Memory B cell (primary cell): ENCODE measurements at regions not wholly inside any gene's neighbourhood (a gene's known extent, or its start where the extent isn't known, plus 50 kb on each side); places are given as distances from the start of the nearest gene placed in this dataset.

Experiments
- ATAC-seq: fragments of 150-1000 bp; cut with Tn5 transposase; 2 replicates; pipeline ENCODE4 v1.10.0; 2021; ENCODE audit warnings: low read depth, mild to moderate bottlenecking, moderate library complexity
- DNase-seq, 2 donors: peaks; one replicate each; pipeline ENCODE4 v3.0.0; 2022; ENCODE audit warnings: low spot score in 2 of 2
- H3K27ac Mint-ChIP-seq: one replicate; pipeline ENCODE4 v1.8.0; 2022; ENCODE audit warnings: mild to moderate bottlenecking, moderate library complexity, mixed read lengths
- H3K27me3 Mint-ChIP-seq: one replicate; pipeline ENCODE4 v1.8.0; 2022; ENCODE audit warnings: mixed read lengths
- H3K36me3 Mint-ChIP-seq: one replicate; pipeline ENCODE4 v1.8.0; 2022; ENCODE audit warnings: mild to moderate bottlenecking, mixed read lengths
- H3K4me1 Mint-ChIP-seq: one replicate; pipeline ENCODE4 v1.8.0; 2022; ENCODE audit warnings: mixed read lengths
- H3K4me3 Mint-ChIP-seq: one replicate; pipeline ENCODE4 v1.8.0; 2022; ENCODE audit warnings: mild to moderate bottlenecking, moderate library complexity, mixed read lengths
- H3K9me3 Mint-ChIP-seq: one replicate; pipeline ENCODE4 v1.8.0; 2022; ENCODE audit warnings: mixed read lengths

GRCh38 chr3:72332036-72332435, 516.2 kb downstream of the SHQ1 start:
- no peak for DNase-seq
- H3K9me3 Mint-ChIP-seq, result peaks cover 7% of the 10 kb centered on the region
- no peak for ATAC-seq
- H3K4me1 Mint-ChIP-seq, result peaks cover 2% of the 10 kb centered on the region
- no peak overlapping the region for H3K27ac Mint-ChIP-seq
- H3K4me3 Mint-ChIP-seq, result no peak overlapping the region
- peaks cover 19% of the 10 kb centered on the region for H3K27me3 Mint-ChIP-seq
- peaks cover 1% of the 10 kb centered on the region for H3K36me3 Mint-ChIP-seq

- Mint-ChIP-seq H3K9me3 (peaks cover 8% of the 10 kb centered on the region), H3K27me3 (peaks cover 18% of the 10 kb centered on the region), H3K4me3 (no peak overlapping the region), H3K36me3 (peaks cover 1% of the 10 kb centered on the region), H3K27ac (no peak overlapping the region), H3K4me1 (no peaks in the 10 kb centered on the region)
- ATAC-seq, result no peak
- DNase-seq, result no peak
Observed at GRCh38 chr3:72331076-72331475, 517.2 kb downstream of the SHQ1 start.

- Mint-ChIP-seq H3K4me1 (no peaks in the 10 kb centered on the region), H3K4me3 (no peak overlapping the region)
- no peak for ATAC-seq
Observed at GRCh38 chr3:72329354-72329753, 518.9 kb downstream of the SHQ1 start.

GRCh38 chr3:72328755-72329277, 519.4 kb downstream of the SHQ1 start:
- peaks cover 14% of the 10 kb centered on the region for H3K27me3 Mint-ChIP-seq
- no peak overlapping the region for H3K4me3 Mint-ChIP-seq
- peaks cover 8% of the 10 kb centered on the region for H3K9me3 Mint-ChIP-seq
- peaks cover 1% of the 10 kb centered on the region for H3K36me3 Mint-ChIP-seq
- H3K27ac Mint-ChIP-seq, result no peak overlapping the region
- ATAC-seq (no peak), DNase-seq (no peak)
- H3K4me1 Mint-ChIP-seq, result no peaks in the 10 kb centered on the region

More at GRCh38 chr3:72329354-72329753, 518.9 kb downstream of the SHQ1 start:
- Mint-ChIP-seq H3K9me3 (peaks cover 8% of the 10 kb centered on the region), H3K36me3 (peaks cover 1% of the 10 kb centered on the region), H3K27ac (no peak overlapping the region), H3K27me3 (peaks cover 14% of the 10 kb centered on the region)
- no peak for DNase-seq

- H3K27me3 Mint-ChIP-seq, result peaks cover 12% of the 10 kb centered on the region
Observed at GRCh38 chr3:72327008-72327407, 521.2 kb downstream of the SHQ1 start.

GRCh38 chr3:72324253-72324811, 523.9 kb downstream of the SHQ1 start:
- no peak overlapping the region for H3K27ac Mint-ChIP-seq
- H3K4me1 Mint-ChIP-seq, result no peaks in the 10 kb centered on the region
- ATAC-seq (no peak), DNase-seq (no peak)
- peaks cover 11% of the 10 kb centered on the region for H3K27me3 Mint-ChIP-seq
- peaks cover 8% of the 10 kb centered on the region for H3K9me3 Mint-ChIP-seq
- H3K4me3 Mint-ChIP-seq, result no peak overlapping the region
- H3K36me3 Mint-ChIP-seq, result peaks cover 1% of the 10 kb centered on the region

More at GRCh38 chr3:72327008-72327407, 521.2 kb downstream of the SHQ1 start:
- H3K36me3 Mint-ChIP-seq, result peaks cover 1% of the 10 kb centered on the region
- H3K9me3 Mint-ChIP-seq, result peaks cover 8% of the 10 kb centered on the region
- H3K4me3 Mint-ChIP-seq, result no peak overlapping the region
- DNase-seq (no peak), ATAC-seq (no peak)
- no peak overlapping the region for H3K27ac Mint-ChIP-seq
- no peaks in the 10 kb centered on the region for H3K4me1 Mint-ChIP-seq

- Mint-ChIP-seq H3K27me3 (peaks cover 11% of the 10 kb centered on the region), H3K4me1 (no peaks in the 10 kb centered on the region), H3K4me3 (no peak overlapping the region), H3K27ac (no peak overlapping the region), H3K9me3 (peaks cover 8% of the 10 kb centered on the region), H3K36me3 (peaks cover 1% of the 10 kb centered on the region)
- ATAC-seq, result no peak
- DNase-seq, result no peak
Observed at GRCh38 chr3:72323773-72324172, 524.5 kb downstream of the SHQ1 start.

- ATAC-seq, result no peak
- DNase-seq, result no peak
- Mint-ChIP-seq H3K36me3 (peaks cover 1% of the 10 kb centered on the region), H3K4me3 (no peak overlapping the region), H3K9me3 (peaks cover 5% of the 10 kb centered on the region), H3K27me3 (peaks cover 5% of the 10 kb centered on the region), H3K27ac (no peak overlapping the region), H3K4me1 (no peaks in the 10 kb centered on the region)
Observed at GRCh38 chr3:72322264-72322976, 525.8 kb downstream of the SHQ1 start.

GRCh38 chr3:72320955-72321303, 527.3 kb downstream of the SHQ1 start:
- Mint-ChIP-seq H3K4me3 (no peak overlapping the region), H3K4me1 (no peaks in the 10 kb centered on the region), H3K27me3 (no peaks in the 10 kb centered on the region), H3K27ac (no peak overlapping the region), H3K36me3 (no peaks in the 10 kb centered on the region), H3K9me3 (no peaks in the 10 kb centered on the region)
- no peak for ATAC-seq
- no peak for DNase-seq

- Mint-ChIP-seq H3K4me3 (no peak overlapping the region), H3K9me3 (no peaks in the 10 kb centered on the region), H3K4me1 (peaks cover 2% of the 10 kb centered on the region), H3K36me3 (no peaks in the 10 kb centered on the region), H3K27ac (no peak overlapping the region), H3K27me3 (no peaks in the 10 kb centered on the region)
- DNase-seq (no peak), ATAC-seq (no peak)
Observed at GRCh38 chr3:72320095-72320954, 527.9 kb downstream of the SHQ1 start.

- Mint-ChIP-seq H3K4me3 (no peak overlapping the region), H3K4me1 (peaks cover 2% of the 10 kb centered on the region), H3K36me3 (no peaks in the 10 kb centered on the region), H3K9me3 (no peaks in the 10 kb centered on the region), H3K27ac (no peak overlapping the region), H3K27me3 (no peaks in the 10 kb centered on the region)
- DNase-seq, result no peak
- ATAC-seq, result no peak
Observed at GRCh38 chr3:72319194-72320094, 528.8 kb downstream of the SHQ1 start.

GRCh38 chr3:72318504-72319193, 529.6 kb downstream of the SHQ1 start:
- DNase-seq (no peak), ATAC-seq (no peak)
- no peak overlapping the region for H3K4me3 Mint-ChIP-seq
- peaks cover 3% of the 10 kb centered on the region for H3K4me1 Mint-ChIP-seq
- H3K36me3 Mint-ChIP-seq, result no peaks in the 10 kb centered on the region
- H3K27me3 Mint-ChIP-seq, result no peaks in the 10 kb centered on the region
- no peak overlapping the region for H3K27ac Mint-ChIP-seq
- H3K9me3 Mint-ChIP-seq, result no peaks in the 10 kb centered on the region

- Mint-ChIP-seq H3K4me1 (peaks cover 5% of the 10 kb centered on the region), H3K4me3 (no peak overlapping the region), H3K27me3 (no peaks in the 10 kb centered on the region), H3K27ac (no peak overlapping the region), H3K9me3 (no peaks in the 10 kb centered on the region), H3K36me3 (no peaks in the 10 kb centered on the region)
- no peak for DNase-seq
- no peak for ATAC-seq
Observed at GRCh38 chr3:72317491-72317890, 530.8 kb downstream of the SHQ1 start.
